CD14-positive monocyte (primary cell): ENCODE measurements at regions not wholly inside any gene's neighbourhood (a gene's known extent, or its start where the extent isn't known, plus 50 kb on each side); places are given as distances from the start of the nearest gene placed in this dataset.

Source experiments
- DNase-seq, 3 donors: peaks; one replicate each; pipeline ENCODE4 v3.0.0-alpha.2; 2011 to 2022
- H2AFZ ChIP-seq: 2 replicates; pipeline ENCODE4 v1.6.0; 2012; ENCODE audit warnings: mild to moderate bottlenecking, low read depth, low read length, inconsistent platforms; ENCODE audit not compliant: insufficient read depth, poor library complexity, severe bottlenecking
- H3K27ac ChIP-seq, 2 donors: 1 replicate in 1 of 2; 2 replicates in 1 of 2; pipeline ENCODE4 v1.5.1; 2012 to 2013; ENCODE audit warnings: low read length in 2 of 2, control low read depth in 1 of 2, inconsistent platforms in 1 of 2, low read depth in 1 of 2, mild to moderate bottlenecking in 1 of 2
- H3K27me3 ChIP-seq, 2 donors: one replicate each; pipeline versions ENCODE4 v1.6.0 to v1.6.1; 2011 to 2013; ENCODE audit warnings: low read length in 2 of 2; ENCODE audit not compliant: control insufficient read depth in 2 of 2, insufficient read depth in 2 of 2
- H3K36me3 ChIP-seq, 2 donors: replicated peaks in 1 of 2; 1 replicate in 1 of 2; 2 replicates in 1 of 2; pipeline versions ENCODE4 v1.5.1 to v1.6.1; 2012 to 2013; ENCODE audit warnings: low read length in 2 of 2, control low read depth in 1 of 2, inconsistent platforms in 1 of 2, mild to moderate bottlenecking in 1 of 2; ENCODE audit not compliant: insufficient read depth in 2 of 2, control insufficient read depth in 1 of 2
- H3K4me1 ChIP-seq, 2 donors: 1 replicate in 1 of 2; 2 replicates in 1 of 2; pipeline versions ENCODE4 v1.5.1 to v1.6.1; 2012 to 2013; ENCODE audit warnings: low read length in 2 of 2, control low read depth in 1 of 2, inconsistent platforms in 1 of 2, mild to moderate bottlenecking in 1 of 2, moderate library complexity in 1 of 2; ENCODE audit not compliant: insufficient read depth in 2 of 2, control insufficient read depth in 1 of 2
- H3K4me2 ChIP-seq: replicated peaks from 2 replicates; pipeline ENCODE3; 2012; ENCODE audit warnings: low read length, moderate library complexity, mild to moderate bottlenecking; ENCODE audit not compliant: poor library complexity, severe bottlenecking; ENCODE audit errors: extremely low read depth
- H3K4me3 ChIP-seq, 3 experiments: fragments of 200-600 bp in 1 of 3; sonication (generic) in 1 of 3; replicated peaks in 1 of 3; 1 replicate in 2 of 3; 2 replicates in 1 of 3; pipeline ENCODE4 v1.5.1; 2011 to 2013; ENCODE audit warnings: low read length in 3 of 3, mild to moderate bottlenecking in 3 of 3, control low read depth in 2 of 3, low read depth in 2 of 3, inconsistent platforms in 1 of 3, moderate library complexity in 1 of 3
- H3K79me2 ChIP-seq: 2 replicates; pipeline ENCODE4 v1.6.0; 2012; ENCODE audit warnings: mild to moderate bottlenecking, control low read depth, inconsistent platforms, low read length, moderate library complexity; ENCODE audit not compliant: insufficient read depth
- H3K9ac ChIP-seq: 2 replicates; pipeline ENCODE4 v1.6.0; 2017; ENCODE audit warnings: low read length, mild to moderate bottlenecking; ENCODE audit not compliant: insufficient read depth, poor library complexity, severe bottlenecking
- H3K9me3 ChIP-seq, 2 donors: replicated peaks in 1 of 2; 1 replicate in 1 of 2; 2 replicates in 1 of 2; pipeline versions ENCODE4 v1.5.1 to v1.6.1; 2012 to 2013; ENCODE audit warnings: low read length in 2 of 2, control low read depth in 1 of 2; ENCODE audit not compliant: control insufficient read depth in 1 of 2, insufficient read depth in 1 of 2
- H4K20me1 ChIP-seq: 2 replicates; pipeline ENCODE4 v1.6.0; 2012; ENCODE audit warnings: mild to moderate bottlenecking, low read length, control low read depth, moderate library complexity; ENCODE audit not compliant: insufficient read depth
- H3K27ac Mint-ChIP-seq, 7 donors: one replicate each; pipeline ENCODE4 v1.8.0; 2020; ENCODE audit warnings: mild to moderate bottlenecking in 7 of 7, mixed read lengths in 7 of 7, moderate library complexity in 6 of 7, inconsistent platforms in 2 of 7
- H3K27me3 Mint-ChIP-seq, 3 donors: one replicate each; pipeline ENCODE4 v1.8.0; 2021 to 2022; ENCODE audit warnings: low read depth in 3 of 3, mild to moderate bottlenecking in 3 of 3, mixed read lengths in 3 of 3, moderate library complexity in 3 of 3, inconsistent platforms in 1 of 3
- H3K36me3 Mint-ChIP-seq, 2 donors: one replicate each; pipeline ENCODE4 v1.8.0; 2020; ENCODE audit warnings: mixed read lengths in 2 of 2, inconsistent platforms in 1 of 2, mild to moderate bottlenecking in 1 of 2
- H3K4me1 Mint-ChIP-seq: one replicate; pipeline ENCODE4 v1.8.0; 2020; ENCODE audit warnings: mild to moderate bottlenecking, mixed read lengths
- H3K4me3 Mint-ChIP-seq, 2 donors: one replicate each; pipeline ENCODE4 v1.8.0; 2020; ENCODE audit warnings: mild to moderate bottlenecking in 2 of 2, mixed read lengths in 2 of 2, moderate library complexity in 1 of 2
- H3K9me3 Mint-ChIP-seq, 7 donors: one replicate each; pipeline ENCODE4 v1.8.0; 2020 to 2022; ENCODE audit warnings: mixed read lengths in 7 of 7, mild to moderate bottlenecking in 6 of 7, moderate library complexity in 6 of 7, inconsistent platforms in 2 of 7
- WGBS: methylation state at CpG from one replicate; pipeline ENCODE4 v1.1.5; 2013; ENCODE audit warnings: missing lambda C conversion rate; ENCODE audit not compliant: insufficient coverage; 5-methylcytosine and 5-hydroxymethylcytosine counted together
- intact Hi-C, 2 donors: fragments of 100-400 bp; cut with micrococcal nuclease; formaldehyde crosslinking; loops; one replicate each; pipeline versions ENCODE4 v1.15.0 to v1.15.1; 2023
- TF ChIP-seq, protein P1 (sequence below): fragments of 200-600 bp; IDR thresholded peaks from one replicate; pipeline ENCODE4 v1.8.0; 2022; ENCODE audit warnings: antibody characterized with exemption, mild to moderate bottlenecking

DNA sequence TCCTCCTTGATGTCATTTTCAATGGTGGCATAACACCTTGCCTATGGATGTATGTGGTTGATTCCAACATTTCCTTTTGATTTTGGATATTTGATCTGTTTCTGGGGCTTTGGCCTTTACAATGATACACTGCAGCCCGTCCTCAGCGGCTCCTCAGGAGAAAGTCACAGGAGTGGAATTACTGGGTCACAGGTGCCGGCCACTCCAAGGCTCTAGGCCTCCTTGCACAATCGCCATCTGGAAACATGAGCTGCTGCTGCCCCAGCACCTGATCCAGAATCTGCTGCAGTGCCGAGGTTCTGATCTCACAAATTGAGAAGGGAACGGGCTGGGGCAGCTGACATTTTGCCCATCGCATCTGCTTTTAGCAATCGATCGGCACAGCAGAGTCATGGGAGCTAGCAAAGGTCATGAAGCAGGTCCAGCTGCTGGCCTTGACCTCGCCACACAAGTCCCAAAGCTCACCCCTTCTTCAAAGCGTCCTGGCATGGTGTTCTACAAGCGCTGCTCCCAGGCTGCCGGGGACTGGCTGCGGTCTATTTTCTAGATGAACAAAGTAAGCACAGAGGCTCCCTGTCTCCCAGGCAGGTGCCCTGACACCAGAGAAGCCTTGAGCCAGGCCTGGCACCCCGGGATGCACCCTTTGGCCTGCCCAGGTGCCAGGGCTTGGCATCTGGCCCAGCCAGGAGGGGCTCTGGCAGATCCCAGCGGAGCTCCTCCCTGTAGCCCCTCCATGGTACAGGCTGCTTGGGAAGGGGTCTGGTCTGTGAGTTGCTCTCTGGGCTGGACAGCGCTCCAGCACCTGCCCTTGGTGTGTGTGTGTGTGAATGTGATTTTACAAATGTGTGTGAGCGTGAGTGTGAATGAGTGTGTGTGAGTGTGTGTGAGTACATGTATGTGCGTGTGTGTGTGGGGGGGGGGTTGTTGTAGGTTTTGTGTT, 201.8 kb downstream of the GLRX3 start:
- Histone ChIP-seq H3K27ac (no peak overlapping the region), H4K20me1 (no peaks in the 10 kb centered on the region), H3K9ac (no peak overlapping the region), H3K36me3 (no peaks in the 10 kb centered on the region), H3K27me3 (no peaks in the 10 kb centered on the region), H3K4me3 (no peak overlapping the region), H3K4me1 (no peaks in the 10 kb centered on the region), H3K4me2 (no peak overlapping the region), H2AFZ (no peak overlapping the region), H3K9me3 (no peaks in the 10 kb centered on the region), H3K79me2 (no peaks in the 10 kb centered on the region)
- no peak for DNase-seq
- Mint-ChIP-seq H3K4me1 (no peaks in the 10 kb centered on the region), H3K27ac (no peak overlapping the region), H3K9me3 (no peaks in the 10 kb centered on the region), H3K4me3 (no peak overlapping the region), H3K27me3 (peaks cover 2 to 7% (median 5%) of the 10 kb centered on the region in 3 donors), H3K36me3 (no peaks in the 10 kb centered on the region)
- WGBS: 88% methylated on average over 19 of the region's 19 CpGs
- intact Hi-C loops: no loop called here
- TF ChIP-seq, protein P1, sequence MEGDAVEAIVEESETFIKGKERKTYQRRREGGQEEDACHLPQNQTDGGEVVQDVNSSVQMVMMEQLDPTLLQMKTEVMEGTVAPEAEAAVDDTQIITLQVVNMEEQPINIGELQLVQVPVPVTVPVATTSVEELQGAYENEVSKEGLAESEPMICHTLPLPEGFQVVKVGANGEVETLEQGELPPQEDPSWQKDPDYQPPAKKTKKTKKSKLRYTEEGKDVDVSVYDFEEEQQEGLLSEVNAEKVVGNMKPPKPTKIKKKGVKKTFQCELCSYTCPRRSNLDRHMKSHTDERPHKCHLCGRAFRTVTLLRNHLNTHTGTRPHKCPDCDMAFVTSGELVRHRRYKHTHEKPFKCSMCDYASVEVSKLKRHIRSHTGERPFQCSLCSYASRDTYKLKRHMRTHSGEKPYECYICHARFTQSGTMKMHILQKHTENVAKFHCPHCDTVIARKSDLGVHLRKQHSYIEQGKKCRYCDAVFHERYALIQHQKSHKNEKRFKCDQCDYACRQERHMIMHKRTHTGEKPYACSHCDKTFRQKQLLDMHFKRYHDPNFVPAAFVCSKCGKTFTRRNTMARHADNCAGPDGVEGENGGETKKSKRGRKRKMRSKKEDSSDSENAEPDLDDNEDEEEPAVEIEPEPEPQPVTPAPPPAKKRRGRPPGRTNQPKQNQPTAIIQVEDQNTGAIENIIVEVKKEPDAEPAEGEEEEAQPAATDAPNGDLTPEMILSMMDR: no peak

DNA sequence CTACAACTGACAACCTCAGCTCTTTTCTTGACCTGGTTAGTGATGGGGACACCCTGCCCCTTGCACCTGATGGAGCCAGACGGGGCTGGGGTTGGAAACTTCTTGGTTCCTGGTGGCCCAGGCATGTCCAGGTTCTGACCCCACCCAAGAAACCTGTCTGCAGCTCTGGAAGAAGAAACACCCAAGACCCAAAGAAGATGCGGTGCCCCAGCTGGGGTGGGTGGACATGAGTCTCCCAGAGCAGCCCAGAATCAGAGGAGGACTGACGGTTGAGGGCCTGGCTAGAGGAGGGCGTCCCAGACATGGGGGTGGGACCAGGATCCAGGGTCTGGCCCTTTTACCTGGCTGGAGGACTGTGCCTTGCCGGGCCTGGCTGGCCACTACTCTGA, 202.4 kb downstream of the GLRX3 start:
- no peaks in the 10 kb centered on the region for H4K20me1 ChIP-seq
- no peak overlapping the region for H3K4me2 ChIP-seq
- no peaks in the 10 kb centered on the region for H3K4me1 ChIP-seq
- no peaks in the 10 kb centered on the region for H3K9me3 Mint-ChIP-seq
- H3K79me2 ChIP-seq: no peaks in the 10 kb centered on the region
- DNase-seq: no peak
- no peak overlapping the region for H3K27ac Mint-ChIP-seq
- no peak overlapping the region for H2AFZ ChIP-seq
- H3K27me3 Mint-ChIP-seq: peaks cover 2 to 4% (median 4%) of the 10 kb centered on the region in 3 donors
- no peaks in the 10 kb centered on the region for H3K36me3 ChIP-seq
- H3K4me3 ChIP-seq: no peak overlapping the region
- no peaks in the 10 kb centered on the region for H3K27me3 ChIP-seq
- intact Hi-C loops: no loop called here
- 85% methylated on average over 5 of the region's 5 CpGs for WGBS
- H3K36me3 Mint-ChIP-seq: no peaks in the 10 kb centered on the region
- H3K9me3 ChIP-seq: no peaks in the 10 kb centered on the region
- no peak overlapping the region for H3K27ac ChIP-seq
- TF ChIP-seq, protein P1: no peak
- no peak overlapping the region for H3K4me3 Mint-ChIP-seq
- no peak overlapping the region for H3K9ac ChIP-seq
- H3K4me1 Mint-ChIP-seq: no peaks in the 10 kb centered on the region
